K562 (cell line): ENCODE measurements at regions not wholly inside any gene's neighbourhood (a gene's known extent, or its start where the extent isn't known, plus 50 kb on each side); places are given as distances from the start of the nearest gene placed in this dataset.

Source experiments
- ATAC-seq: fragments of 200-7000 bp; cut with Tn5 transposase; 3 replicates; pipeline ENCODE4 v1.9.1; 2020; ENCODE audit warnings: moderate library complexity
- BruUV-seq: library from RNA; stranded (reverse); fragments of 400-500 nt; replicated peaks from 2 replicates; lab custom pipeline; 2021; lab: Mats Ljungman, UMichigan
- CTCF ChIA-PET: fragments of 300-600 bp; formaldehyde crosslinking; extraction: SDS; loops from one replicate; lab custom pipeline; 2021; ENCODE audit warnings: low intra/inter-chr PET ratio; lab: Yijun Ruan, JAX
- POLR2A ChIA-PET: fragments of 300-600, 350-650 bp; sonication (Branson Sonifier 250); formaldehyde crosslinking; extraction: SDS; loops from one replicate; lab custom pipeline; 2021; ENCODE audit warnings: antibody characterized with exemption, inconsistent platforms; lab: Yijun Ruan, JAX
- DNase-seq, 4 experiments: peaks; one replicate each; pipeline versions ENCODE4 v3.0.0 to v3.0.0-alpha.2; 2011 to 2018; ENCODE audit warnings: low spot score in 3 of 4, mixed read lengths in 3 of 4; ENCODE audit errors: extremely low read depth in 1 of 4
- FAIRE-seq: peaks from 2 replicates; lab custom pipeline; 2011; peaks lifted over from hg19 to GRCh38; lab: Jason Lieb, UNC
- H2AFZ ChIP-seq: 2 replicates; pipeline ENCODE4 v1.6.0; 2011; ENCODE audit warnings: low read depth, low read length, control low read depth, inconsistent platforms
- H3K27ac ChIP-seq: fragments of 200-600 bp; 3 replicates; pipeline ENCODE4 v1.8.0; 2011; ENCODE audit warnings: low read depth, mild to moderate bottlenecking, control low read depth, inconsistent platforms, low read length, moderate library complexity, mixed read lengths; ENCODE audit errors: extremely low read depth
- H3K27me3 ChIP-seq, 2 experiments: fragments of 300-600 bp in 1 of 2; 2 replicates in 1 of 2; 3 replicates in 1 of 2; pipeline versions ENCODE4 v1.6.0 to v1.8.0; 2011; ENCODE audit warnings: inconsistent platforms in 2 of 2, low read length in 2 of 2, mild to moderate bottlenecking in 1 of 2, mixed read lengths in 1 of 2, moderate library complexity in 1 of 2; ENCODE audit not compliant: control insufficient read depth in 2 of 2, insufficient read depth in 2 of 2
- H3K36me3 ChIP-seq: fragments of 300-600 bp; 3 replicates; pipeline ENCODE4 v1.8.0; 2011; ENCODE audit warnings: mild to moderate bottlenecking, low read length, inconsistent platforms; ENCODE audit not compliant: control insufficient read depth, insufficient read depth
- H3K4me1 ChIP-seq, 2 experiments: fragments of 200-600 bp in 1 of 2; replicated peaks in 1 of 2; 2 replicates in 1 of 2; 3 replicates in 1 of 2; pipeline versions ENCODE4 v1.5.1 to v1.8.0; 2011; ENCODE audit warnings: inconsistent platforms in 2 of 2, low read length in 2 of 2, mild to moderate bottlenecking in 1 of 2, mixed read lengths in 1 of 2, moderate library complexity in 1 of 2; ENCODE audit not compliant: control insufficient read depth in 2 of 2, insufficient read depth in 2 of 2
- H3K4me2 ChIP-seq: 2 replicates; pipeline ENCODE4 v1.6.1; 2011; ENCODE audit warnings: low read length, control low read depth, inconsistent platforms, mixed read lengths; ENCODE audit not compliant: insufficient read depth
- H3K4me3 ChIP-seq: fragments of 200-600 bp; sonication (generic), shearing (Covaris generic); 2 replicates; pipeline ENCODE4 v1.5.1; 2016; ENCODE audit warnings: control low read depth, inconsistent platforms
- H3K79me2 ChIP-seq: fragments of 200-600 bp; 3 replicates; pipeline ENCODE4 v1.8.0; 2011; ENCODE audit warnings: low read length, inconsistent platforms; ENCODE audit not compliant: control insufficient read depth, insufficient read depth
- H3K9ac ChIP-seq, 2 experiments: 2 replicates each; pipeline versions ENCODE4 v1.6.0 to v1.6.1; 2011; ENCODE audit warnings: low read depth in 2 of 2, low read length in 2 of 2, control low read depth in 1 of 2, inconsistent platforms in 1 of 2, mild to moderate bottlenecking in 1 of 2, mixed read lengths in 1 of 2; ENCODE audit not compliant: insufficient read depth in 1 of 2
- H3K9me1 ChIP-seq: one replicate; pipeline ENCODE4 v1.6.0; 2011; ENCODE audit warnings: inconsistent platforms, mild to moderate bottlenecking, low read length, moderate library complexity; ENCODE audit not compliant: control insufficient read depth, insufficient read depth
- H3K9me3 ChIP-seq: replicated peaks from 2 replicates; pipeline ENCODE4 v1.5.1; 2011; ENCODE audit warnings: low read depth, low read length, inconsistent platforms; ENCODE audit not compliant: control insufficient read depth, insufficient read depth
- H4K20me1 ChIP-seq: replicated peaks from 2 replicates; pipeline ENCODE4 v1.6.1; 2011; ENCODE audit warnings: low read length, inconsistent platforms, mixed read lengths; ENCODE audit not compliant: control insufficient read depth, insufficient read depth
- BCOR ChIP-seq: fragments of 450-650 bp; IDR thresholded peaks from 2 replicates; pipeline ENCODE4 v1.6.1; 2016
- GTF2E2 ChIP-seq: fragments of 200-800 bp; sonication (Bioruptor generic); IDR thresholded peaks from 2 replicates; pipeline ENCODE4 v1.6.1; 2016; ENCODE audit warnings: missing genetic modification characterization, missing compliant biosample characterization
- HMG20A ChIP-seq: fragments of 450-650 bp; formaldehyde crosslinking; conservative IDR thresholded peaks from 2 replicates; pipeline ENCODE4 v1.4.0; 2020; ENCODE audit warnings: mild to moderate bottlenecking, mixed read lengths
- ILK ChIP-seq: fragments of 450-650 bp; IDR thresholded peaks from 2 replicates; pipeline ENCODE4 v1.6.1; 2016; ENCODE audit warnings: missing genetic modification characterization, low read depth, mild to moderate bottlenecking, missing compliant biosample characterization, moderate library complexity, borderline replicate concordance
- KLF6 ChIP-seq: fragments of 250-450 bp; sonication (Bioruptor Pico); IDR thresholded peaks from 2 replicates; pipeline ENCODE4 v1.4.0; 2020; ENCODE audit warnings: mild to moderate bottlenecking, moderate library complexity, borderline replicate concordance
- LEF1 ChIP-seq: fragments of 450-650 bp; IDR thresholded peaks from 2 replicates; pipeline ENCODE4 v1.6.1; 2016; ENCODE audit warnings: mild to moderate bottlenecking
- MLLT1 ChIP-seq, 2 experiments: fragments of 450-650 bp; IDR thresholded peaks; 2 replicates each; pipeline ENCODE4 v1.6.1; 2016
- NR1H2 ChIP-seq: sonication (generic); formaldehyde crosslinking; IDR thresholded peaks from 2 replicates; pipeline ENCODE4 v1.4.0; 2020; ENCODE audit warnings: mild to moderate bottlenecking, missing genetic modification reagents
- PTTG1 ChIP-seq: fragments of 450-650 bp; IDR thresholded peaks from 2 replicates; pipeline ENCODE4 v1.6.1; 2016; ENCODE audit warnings: low read depth, mild to moderate bottlenecking, missing genetic modification characterization, missing compliant biosample characterization
- SAFB2 ChIP-seq: fragments of 200-400 bp; formaldehyde crosslinking; IDR thresholded peaks from 2 replicates; pipeline ENCODE4 v1.6.1; 2018; ENCODE audit warnings: borderline replicate concordance, low read length, low read depth, moderate library complexity; ENCODE audit not compliant: severe bottlenecking
- SAP30 ChIP-seq: fragments of 200-600 bp; sonication (generic); IDR thresholded peaks from 2 replicates; pipeline ENCODE4 v1.6.1; 2012; ENCODE audit warnings: borderline replicate concordance, low read depth, mild to moderate bottlenecking, moderate library complexity, low read length, control low read depth, inconsistent platforms; ENCODE audit not compliant: insufficient read depth, poor library complexity, severe bottlenecking
- SIRT6 ChIP-seq: IDR thresholded peaks from one replicate; pipeline ENCODE4 v1.6.1; 2012; ENCODE audit warnings: low read depth, mild to moderate bottlenecking, control low read depth, inconsistent platforms, low read length, moderate library complexity
- SMAD2 ChIP-seq: fragments of 150-350 bp; IDR thresholded peaks from 2 replicates; pipeline ENCODE4 v1.6.1; 2014; ENCODE audit warnings: low read depth, mild to moderate bottlenecking, low read length
- THAP12 ChIP-seq: fragments of 250-450 bp; sonication (Bioruptor Pico); IDR thresholded peaks from 2 replicates; pipeline ENCODE4 v1.9.0; 2021; ENCODE audit warnings: mild to moderate bottlenecking, inconsistent platforms
- ZBTB5 ChIP-seq: fragments of 450-650 bp; IDR thresholded peaks from 2 replicates; pipeline ENCODE4 v1.6.1; 2017; ENCODE audit warnings: antibody characterized with exemption
- ZNF644 ChIP-seq: fragments of 200-800 bp; sonication (Bioruptor generic); IDR thresholded peaks from 2 replicates; pipeline ENCODE4 v1.6.1; 2016; ENCODE audit warnings: low read depth, missing genetic modification characterization, missing compliant biosample characterization
- ZNF780A ChIP-seq: fragments of 250-450 bp; sonication (Bioruptor Pico); IDR thresholded peaks from 2 replicates; pipeline ENCODE4 v1.5.0; 2021; ENCODE audit warnings: mild to moderate bottlenecking
- WGBS: fragments of 100-300 bp; shearing (Covaris generic); methylation state at CpG from one replicate; pipeline ENCODE4 v1.1.6; 2016; ENCODE audit warnings: low coverage, mixed read lengths; ENCODE audit not compliant: insufficient coverage; ENCODE audit errors: missing lambda C conversion rate; 5-methylcytosine and 5-hydroxymethylcytosine counted together
- in situ Hi-C: fragments of 300-500 bp; cut with MboI; formaldehyde crosslinking; loops from 4 replicates; pipeline ENCODE4 v1.15.0; 2018; ENCODE audit warnings: inconsistent platforms, mixed read lengths
- intact Hi-C: fragments of 100-400 bp; cut with micrococcal nuclease; formaldehyde crosslinking; loops from 2 replicates; pipeline ENCODE4 v1.14.2; 2022

- BruUV-seq = no TSS peak
- no peak overlapping the region for H3K4me3 ChIP-seq
- no peaks in the 10 kb centered on the region for H3K79me2 ChIP-seq
- intact Hi-C loops = no loop called here
- no peak overlapping the region for H3K27ac ChIP-seq
- no peak overlapping the region for H3K9ac ChIP-seq
- no peak overlapping the region for H3K4me2 ChIP-seq
- ChIA-PET POLR2A (interaction anchor here (1.1 to 1.9 kb wide), 2 partner anchors 12 to 15 kb away, joined by 3 to 5 read pairs; no protein-coding TSS in a partner anchor), CTCF (no interaction called here)
- peaks cover 0 to 22% of the 10 kb centered on the region in 2 experiments; a peak in 3 of 5 replicates for H3K4me1 ChIP-seq
- H3K9me1 ChIP-seq = no peaks in the 10 kb centered on the region
- DNase-seq (no peak), ATAC-seq (no peak), FAIRE-seq (no peak)
- no peaks in the 10 kb centered on the region for H4K20me1 ChIP-seq
- 56% methylated on average over 15 of the region's 15 CpGs for WGBS
- H3K36me3 ChIP-seq = no peaks in the 10 kb centered on the region
- H2AFZ ChIP-seq = no peak overlapping the region
- H3K27me3 ChIP-seq = no peaks in the 10 kb centered on the region
- in situ Hi-C loops = no loop called here
- no peaks in the 10 kb centered on the region for H3K9me3 ChIP-seq
- no peak for TF ChIP-seq PTTG1
- TF ChIP-seq SAFB2 = no peak
- TF ChIP-seq ZNF644 = no peak
- no peak for TF ChIP-seq SIRT6
- TF ChIP-seq HMG20A (CRISPR knock-in tag) = no peak
- no peak for TF ChIP-seq SAP30
- TF ChIP-seq BCOR = no peak
- TF ChIP-seq MLLT1 (IDR thresholded peaks at IDR 0.05) = no peak
- no peak for TF ChIP-seq SMAD2
- TF ChIP-seq ILK (tag) = no peak
- TF ChIP-seq ZBTB5 = no peak
- no peak for TF ChIP-seq GTF2E2
- TF ChIP-seq NR1H2 (CRISPR knock-in tag) = no peak
- TF ChIP-seq THAP12 (CRISPR knock-in tag) = no peak
- TF ChIP-seq ZNF780A = no peak
- no peak for TF ChIP-seq KLF6 (CRISPR knock-in tag)
- no peak for TF ChIP-seq LEF1
Measured at GRCh38 chr2:105515581-105516415, 116.9 kb upstream of the FHL2 start.
